HG03139 (cell line): ENCODE measurements at regions not wholly inside any gene's neighbourhood (a gene's known extent, or its start where the extent isn't known, plus 50 kb on each side); places are given as distances from the start of the nearest gene placed in this dataset.
"Not testable (repeated sequence)": the region's sequence is repeated elsewhere in the genome, so short reads cannot be mapped to it uniquely, and the experiment has no call there.

Experiments used
- ATAC-seq: cut with Tn5 transposase; IDR thresholded peaks from one replicate; pipeline ENCODE4 v1.9.1; 2021; ENCODE audit not compliant: unreplicated experiment

- ATAC-seq = no peak
Measured at GRCh38 chr3:178103140-178103539, 433.1 kb upstream of the KCNMB2 start.

- no peak for ATAC-seq
Measured at GRCh38 chr3:178107804-178108203, 428.4 kb upstream of the KCNMB2 start.

- ATAC-seq = no peak
Measured at GRCh38 chr3:178109691-178110090, 426.5 kb upstream of the KCNMB2 start.

- no peak for ATAC-seq
Measured at GRCh38 chr3:178112134-178112533, 424.1 kb upstream of the KCNMB2 start.

- ATAC-seq = not testable (repeated sequence)
Measured at GRCh38 chr3:178112552-178112951, 423.7 kb upstream of the KCNMB2 start.

GRCh38 chr3:178117641-178118040, 418.6 kb upstream of the KCNMB2 start:
- no peak for ATAC-seq

GRCh38 chr3:178119608-178120295, 416.5 kb upstream of the KCNMB2 start:
- not testable (repeated sequence) for ATAC-seq

- no peak for ATAC-seq
Measured at GRCh38 chr3:178120367-178120766, 415.9 kb upstream of the KCNMB2 start.

GRCh38 chr3:178126686-178127085, 409.6 kb upstream of the KCNMB2 start:
- ATAC-seq = no peak

- no peak for ATAC-seq
Measured at GRCh38 chr3:178127221-178127620, 409.0 kb upstream of the KCNMB2 start.

GRCh38 chr3:178129109-178129508, 407.1 kb upstream of the KCNMB2 start:
- no peak for ATAC-seq

- ATAC-seq = no peak
Measured at GRCh38 chr3:178131801-178132200, 404.4 kb upstream of the KCNMB2 start.

- ATAC-seq = no peak
Measured at GRCh38 chr3:178137206-178137605, 399.0 kb upstream of the KCNMB2 start.

GRCh38 chr3:178137831-178138230, 398.4 kb upstream of the KCNMB2 start:
- ATAC-seq = no peak

- ATAC-seq = no peak
Measured at GRCh38 chr3:178139116-178139515, 397.1 kb upstream of the KCNMB2 start.

- ATAC-seq = no peak
Measured at GRCh38 chr3:178140531-178141304, 395.5 kb upstream of the KCNMB2 start.

GRCh38 chr3:178141305-178141684, 394.9 kb upstream of the KCNMB2 start:
- not testable (repeated sequence) for ATAC-seq

- no peak for ATAC-seq
Measured at GRCh38 chr3:178146406-178146831, 389.8 kb upstream of the KCNMB2 start.

GRCh38 chr3:178147001-178147400, 389.2 kb upstream of the KCNMB2 start:
- no peak for ATAC-seq

- ATAC-seq = no peak
Measured at GRCh38 chr3:178152031-178152806, 384.0 kb upstream of the KCNMB2 start.

- ATAC-seq = no peak
Measured at GRCh38 chr3:178152988-178153387, 383.2 kb upstream of the KCNMB2 start.

- no peak for ATAC-seq
Measured at GRCh38 chr3:178155521-178155920, 380.7 kb upstream of the KCNMB2 start.
